ENCODE measurements at regions not wholly inside any gene's neighbourhood (a gene's known extent, or its start where the extent isn't known, plus 50 kb on each side); places are given as distances from the start of the nearest gene placed in this dataset.

DNA sequence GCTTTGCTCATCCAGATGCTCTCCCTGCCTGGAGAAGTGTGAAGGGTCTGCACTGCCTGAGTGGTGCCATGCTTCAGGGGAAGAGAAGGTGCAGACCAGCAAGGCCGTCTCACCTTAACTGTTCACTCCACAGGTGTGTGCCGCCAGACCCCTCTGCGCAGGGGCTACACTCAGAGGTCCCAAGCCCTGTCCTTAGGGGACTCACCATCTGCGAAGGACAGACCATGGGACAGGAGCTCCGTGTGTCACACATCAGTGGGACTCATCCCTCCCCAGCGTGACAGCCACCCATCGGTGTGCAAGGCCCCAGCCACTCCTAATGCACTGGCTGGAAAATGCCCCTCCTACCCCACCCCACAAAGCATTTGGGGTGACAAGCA, 142.9 kb downstream of the OLFM1 start:
- FAIRE-seq = no peak
- no peak for DNase-seq (ENCODE audit: insufficient read length, low spot score)

DNA sequence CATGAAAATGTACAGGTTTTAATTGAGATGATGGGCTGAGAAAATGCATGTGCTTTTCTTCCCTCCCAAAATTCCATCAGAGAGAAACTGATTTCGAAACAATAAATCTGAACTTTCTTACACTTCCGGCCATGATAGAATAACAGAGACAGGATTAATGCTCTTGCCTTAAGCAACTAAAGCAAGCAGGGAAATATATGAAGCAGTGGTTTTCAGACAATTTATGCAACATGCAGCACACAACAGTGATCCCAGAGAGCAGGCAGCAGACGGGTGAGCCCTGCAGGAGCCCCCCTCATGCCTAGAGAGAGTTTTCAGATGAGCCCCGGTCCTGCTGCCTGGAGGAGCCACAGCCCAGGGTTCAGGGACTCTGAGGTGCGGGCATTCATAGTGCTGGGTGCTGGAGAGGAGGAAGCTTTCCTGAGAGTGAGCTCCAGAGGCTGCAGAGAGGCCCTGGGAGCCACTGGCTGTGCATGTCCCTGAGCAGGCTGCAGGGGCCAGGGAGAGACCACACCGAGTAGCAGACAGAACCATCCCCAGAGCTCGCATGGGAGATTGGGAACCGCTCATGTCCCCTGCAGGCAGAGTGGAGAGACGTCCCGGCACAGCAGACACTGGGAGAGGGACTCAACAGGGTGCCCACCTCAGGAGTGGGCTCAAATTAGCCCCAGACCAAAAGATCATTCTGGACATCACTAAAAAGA, 143.5 kb downstream of the OLFM1 start:
- FAIRE-seq (no peak), DNase-seq (ENCODE audit: insufficient read length, low spot score) (no peak)

GRCh38 chr9:135239100-135239768, 151.8 kb downstream of the OLFM1 start:
- FAIRE-seq = no peak
- DNase-seq (ENCODE audit: insufficient read length, low spot score) = no peak

DNA sequence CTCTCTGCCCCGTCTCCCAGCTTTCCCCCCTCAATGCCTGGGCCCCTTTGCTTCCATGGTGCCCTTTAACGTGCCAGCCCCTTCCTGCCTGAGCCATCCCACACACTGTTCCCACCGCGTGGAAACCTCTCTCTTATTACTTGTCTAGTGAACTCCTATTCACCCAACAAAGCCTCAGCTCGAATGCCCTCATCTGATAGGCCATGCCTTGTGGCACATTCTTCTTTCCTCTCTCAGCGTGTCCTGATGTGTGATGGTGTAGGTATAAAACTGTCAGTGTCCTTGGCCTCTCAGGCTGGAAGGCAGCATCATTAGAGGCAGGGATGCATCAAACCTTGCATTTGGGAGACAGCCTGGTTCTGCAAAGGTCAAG, 152.3 kb downstream of the OLFM1 start:
- FAIRE-seq (no peak), DNase-seq (ENCODE audit: insufficient read length, low spot score) (no peak)

DNA sequence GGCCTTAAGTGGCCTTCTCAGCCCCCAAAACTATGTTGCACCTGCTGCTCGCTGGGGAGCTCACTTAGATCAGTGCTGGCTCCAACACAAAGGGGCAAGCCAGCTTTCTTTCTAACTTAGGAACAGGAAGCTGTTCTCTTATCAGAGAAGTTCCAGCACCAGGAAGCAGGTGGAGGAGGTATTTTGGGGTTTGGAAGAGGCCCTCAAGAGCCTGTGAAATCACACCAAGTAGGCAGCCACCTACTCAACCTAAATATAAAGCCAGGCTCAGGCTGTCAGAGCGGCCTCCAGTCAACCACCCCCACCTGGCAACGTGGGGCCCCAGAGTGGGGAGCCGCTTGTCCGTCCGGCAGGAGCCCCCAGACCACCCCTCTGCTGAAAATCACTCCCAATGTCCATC, 152.8 kb downstream of the OLFM1 start:
- no peak for FAIRE-seq
- DNase-seq (ENCODE audit: insufficient read length, low spot score) = no peak

DNA sequence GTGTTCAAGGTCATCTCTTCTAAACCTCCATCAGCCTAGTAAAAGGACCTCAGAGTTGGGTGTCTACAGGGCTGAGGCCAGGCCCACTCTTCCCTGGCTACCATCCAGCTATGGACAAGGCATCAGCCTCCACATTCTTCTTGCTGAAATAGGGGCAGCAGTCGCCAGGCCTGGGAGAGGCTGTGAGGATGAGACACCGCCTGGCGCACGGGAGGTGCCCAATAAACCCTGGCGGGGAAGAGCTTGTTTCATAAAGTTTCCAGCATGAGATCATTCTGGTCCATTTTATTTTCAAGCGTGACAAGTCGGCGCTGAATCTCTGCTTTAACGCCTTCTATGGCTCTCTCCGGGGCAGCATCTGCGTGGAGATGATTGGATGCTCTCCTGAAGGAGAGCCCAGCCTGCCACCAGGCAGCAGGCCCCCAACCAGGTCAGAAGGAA, 153.4 kb downstream of the OLFM1 start:
- FAIRE-seq (no peak), DNase-seq (ENCODE audit: insufficient read length, low spot score) (no peak)

- DNase-seq (ENCODE audit: insufficient read length, low spot score) (no peak), FAIRE-seq (no peak)
These were observed 154.0 kb downstream of the OLFM1 start for GRCh38 chr9:135241381-135242048.

DNA sequence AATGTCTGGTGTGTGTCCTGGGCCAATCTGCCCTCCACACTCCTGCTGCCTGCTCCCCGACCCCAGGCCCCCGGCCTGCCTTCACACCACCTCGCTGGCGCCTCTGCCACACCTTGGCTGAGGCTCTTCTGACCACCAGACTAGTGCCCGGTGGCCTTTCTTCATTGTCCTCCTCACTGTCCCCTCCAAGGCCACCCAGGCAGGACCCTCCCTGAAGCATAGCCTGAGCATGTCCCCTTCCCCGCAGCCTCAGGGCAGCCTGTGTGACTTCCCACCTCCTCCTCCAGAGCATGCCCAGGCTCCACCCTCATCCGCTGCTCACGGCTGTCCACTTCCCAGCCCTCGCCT, 154.6 kb downstream of the OLFM1 start:
- FAIRE-seq (no peak), DNase-seq (ENCODE audit: insufficient read length, low spot score) (no peak)

DNA sequence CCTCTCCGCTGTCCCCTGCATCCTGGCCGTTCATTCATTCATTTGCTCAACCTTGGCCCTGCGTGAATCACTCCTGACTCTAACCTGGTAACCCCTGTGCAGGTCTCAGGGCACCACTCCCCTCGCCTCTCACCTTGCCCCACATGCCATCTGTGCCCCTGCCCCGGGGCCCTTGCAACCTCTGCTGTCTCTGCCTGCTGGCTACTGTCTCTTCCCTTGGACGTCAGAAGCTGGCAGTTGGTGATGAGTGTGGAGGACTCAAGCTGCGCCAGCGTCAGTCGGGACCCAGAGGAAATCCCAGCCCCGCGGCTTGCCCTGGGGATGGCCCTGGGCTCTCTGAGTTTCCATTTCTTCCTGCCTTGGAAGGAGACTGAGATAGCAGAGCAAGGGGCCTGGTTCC, 154.9 kb downstream of the OLFM1 start:
- DNase-seq (ENCODE audit: insufficient read length, low spot score) = no peak
- FAIRE-seq = no peak

- DNase-seq (ENCODE audit: insufficient read length, low spot score) (no peak), FAIRE-seq (no peak)
These were observed 156.0 kb downstream of the OLFM1 start for GRCh38 chr9:135243201-135244190.

DNA sequence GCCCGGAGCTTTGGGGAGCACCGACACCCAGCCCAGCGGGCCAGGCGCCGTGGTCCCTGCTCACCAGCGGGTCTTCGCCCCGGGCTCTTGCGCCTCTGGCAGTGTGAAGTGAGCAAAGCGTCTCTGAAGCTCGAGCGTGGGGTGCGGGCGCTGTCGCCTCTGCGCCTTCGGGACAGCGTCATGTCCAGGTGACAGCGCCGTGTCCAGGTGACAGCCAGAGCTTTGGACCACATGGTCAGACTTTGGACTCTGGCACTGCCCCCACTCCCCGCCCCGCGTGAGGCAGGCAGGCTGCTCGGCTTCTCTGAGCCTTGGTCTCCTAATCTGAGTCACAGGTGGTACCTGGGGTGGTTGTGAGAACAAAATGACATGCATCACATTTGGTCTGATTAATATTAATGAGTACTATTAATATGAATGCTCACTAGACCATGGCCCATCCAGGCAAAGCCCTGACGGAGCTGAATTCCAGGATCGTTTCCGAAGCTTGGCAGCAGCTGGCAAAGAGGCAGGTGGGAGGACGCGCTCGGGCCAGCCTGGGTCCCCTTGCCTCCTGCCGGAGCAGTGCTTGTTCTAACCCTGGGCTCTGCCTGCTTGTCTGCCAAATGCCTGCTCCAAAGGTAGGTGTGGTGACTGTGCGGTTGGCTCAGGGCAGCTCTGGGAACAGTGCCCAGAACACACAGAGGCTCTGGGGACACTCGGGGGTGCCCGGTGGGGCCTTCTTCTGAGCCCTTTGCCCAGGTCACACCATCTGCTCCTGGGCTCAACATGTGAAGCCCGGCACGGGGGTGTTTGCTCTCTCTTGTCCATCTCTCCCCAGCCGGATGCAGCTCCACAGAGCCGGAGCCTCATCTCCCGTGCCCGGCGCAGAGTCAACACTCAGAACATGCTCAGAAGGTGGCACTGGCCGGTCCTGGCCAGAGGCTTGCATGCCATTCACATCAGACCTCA, 157.1 kb downstream of the OLFM1 start:
- FAIRE-seq = no peak
- DNase-seq (ENCODE audit: insufficient read length, low spot score) = no peak

- FAIRE-seq (no peak), DNase-seq (ENCODE audit: insufficient read length, low spot score) (no peak)
These were observed 158.2 kb downstream of the OLFM1 start for GRCh38 chr9:135245482-135246247.

DNA sequence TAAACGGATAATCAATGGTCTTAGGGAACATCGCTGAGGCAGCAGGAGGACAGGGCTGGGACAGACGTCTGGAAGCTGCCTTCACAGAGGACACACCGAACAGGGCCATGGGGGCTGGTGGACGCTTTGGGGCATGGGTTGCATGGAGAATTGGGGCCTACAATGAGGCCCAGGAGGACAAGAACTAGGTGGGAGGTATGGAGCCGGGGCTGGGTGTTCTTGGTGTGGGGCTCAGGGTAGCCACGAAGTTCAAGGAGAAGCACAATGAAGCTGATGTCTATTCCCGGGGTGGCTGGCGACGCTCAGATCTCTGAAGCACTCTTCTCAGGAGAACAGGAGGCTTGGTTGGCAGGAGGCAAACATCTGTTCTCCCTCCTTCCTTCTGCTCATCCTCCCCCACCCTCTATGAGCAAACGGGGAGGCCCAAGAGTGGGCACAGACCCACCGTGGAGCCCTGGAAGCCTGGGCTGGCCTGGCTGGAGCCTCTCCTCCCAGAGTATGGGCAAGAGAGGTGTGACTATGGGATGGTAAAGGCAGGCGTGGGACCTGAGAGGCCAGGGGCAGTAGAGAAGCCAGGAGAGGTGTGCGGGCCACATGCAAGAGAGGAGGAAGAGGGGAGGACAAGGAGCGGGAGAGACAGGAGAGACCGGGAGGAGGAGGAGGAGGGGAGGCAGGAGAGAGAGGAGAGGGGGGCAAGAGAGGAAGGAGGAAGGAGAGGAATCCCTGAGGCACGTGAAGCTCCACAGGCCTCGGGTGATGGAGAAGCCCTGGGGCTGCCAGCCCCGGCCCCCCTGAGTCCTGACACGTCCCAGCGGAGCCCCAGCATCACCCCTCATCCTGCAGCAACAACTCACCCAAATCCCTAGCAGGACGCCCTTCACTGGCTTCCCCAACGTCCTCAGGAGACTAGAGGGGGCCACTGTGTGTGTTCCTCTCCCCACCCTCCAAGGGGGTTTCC, 159.1 kb downstream of the OLFM1 start:
- DNase-seq (ENCODE audit: insufficient read length, low spot score) (no peak), FAIRE-seq (no peak)

GRCh38 chr9:135247227-135247930, 159.9 kb downstream of the OLFM1 start:
- DNase-seq (ENCODE audit: insufficient read length, low spot score) (no peak), FAIRE-seq (no peak)

- no peak for FAIRE-seq
- no peak for DNase-seq (ENCODE audit: insufficient read length, low spot score)
These were observed 160.6 kb downstream of the OLFM1 start for GRCh38 chr9:135248111-135248510.

- no peak for DNase-seq (ENCODE audit: insufficient read length, low spot score)
- no peak for FAIRE-seq
These were observed 161.3 kb downstream of the OLFM1 start for GRCh38 chr9:135248721-135249120.

GRCh38 chr9:135249191-135249590, 161.7 kb downstream of the OLFM1 start:
- FAIRE-seq = no peak
- no peak for DNase-seq (ENCODE audit: insufficient read length, low spot score)
